SK-N-SH treated with all-trans-retinoic acid at 6 μM for 48 hours (cell line): ENCODE measurements at regions not wholly inside any gene's neighbourhood (a gene's known extent, or its start where the extent isn't known, plus 50 kb on each side); places are given as distances from the start of the nearest gene placed in this dataset.

Experiments
- ATAC-seq: fragments of 200-7000 bp; cut with Tn5 transposase; 3 replicates; pipeline ENCODE4 v1.9.1; 2020; ENCODE audit warnings: mild to moderate bottlenecking, moderate library complexity
- ARNTL ChIP-seq: fragments of 450-650 bp; formaldehyde crosslinking; IDR thresholded peaks from 2 replicates; pipeline ENCODE4 v1.5.0; 2020; ENCODE audit warnings: low read depth, mild to moderate bottlenecking, moderate library complexity, borderline replicate concordance
- BACH2 ChIP-seq: fragments of 250-450 bp; sonication (Bioruptor Pico); IDR thresholded peaks from 2 replicates; pipeline ENCODE4 v1.9.0; 2021; ENCODE audit warnings: mild to moderate bottlenecking, borderline replicate concordance
- CSDC2 ChIP-seq: fragments of 250-450 bp; sonication (Bioruptor Pico); IDR thresholded peaks from 2 replicates; pipeline ENCODE4 v1.5.0; 2020; ENCODE audit warnings: mild to moderate bottlenecking, moderate library complexity
- ESRRG ChIP-seq: fragments of 250-450 bp; sonication (Bioruptor Pico); IDR thresholded peaks from 2 replicates; pipeline ENCODE4 v1.6.1; 2021; ENCODE audit warnings: mild to moderate bottlenecking
- GLIS3 ChIP-seq: fragments of 250-450 bp; sonication (Bioruptor Pico); IDR thresholded peaks from 2 replicates; pipeline ENCODE4 v1.5.0; 2020; ENCODE audit warnings: mild to moderate bottlenecking, moderate library complexity
- ISL1 ChIP-seq: fragments of 250-450 bp; sonication (Bioruptor Pico); IDR thresholded peaks from 2 replicates; pipeline ENCODE4 v2.1.2; 2022; ENCODE audit warnings: mild to moderate bottlenecking, moderate library complexity
- OSR1 ChIP-seq: fragments of 250-450 bp; sonication (Bioruptor Pico); IDR thresholded peaks from 2 replicates; pipeline ENCODE4 v1.8.0; 2022; ENCODE audit warnings: moderate library complexity, mild to moderate bottlenecking, inconsistent platforms
- PPARA ChIP-seq: fragments of 250-450 bp; sonication (Bioruptor Pico); IDR thresholded peaks from 2 replicates; pipeline ENCODE4 v1.5.0; 2020; ENCODE audit warnings: mild to moderate bottlenecking, borderline replicate concordance
- RARB ChIP-seq: fragments of 250-450 bp; sonication (Bioruptor Pico); IDR thresholded peaks from 2 replicates; pipeline ENCODE4 v1.8.0; 2021; ENCODE audit warnings: mild to moderate bottlenecking, moderate library complexity
- SNAI2 ChIP-seq: fragments of 250-450 bp; sonication (Bioruptor Pico); IDR thresholded peaks from 2 replicates; pipeline ENCODE4 v1.5.0; 2020; ENCODE audit warnings: mild to moderate bottlenecking, moderate library complexity
- TCF4 ChIP-seq: fragments of 250-450 bp; sonication (Bioruptor Pico); IDR thresholded peaks from 2 replicates; pipeline ENCODE4 v1.8.0; 2021; ENCODE audit warnings: mild to moderate bottlenecking, moderate library complexity, borderline replicate concordance
- TOX ChIP-seq: fragments of 250-450 bp; sonication (Bioruptor Pico); IDR thresholded peaks from 2 replicates; pipeline ENCODE4 v1.8.0; 2021; ENCODE audit warnings: mild to moderate bottlenecking, moderate library complexity, borderline replicate concordance
- ZC3H10 ChIP-seq: fragments of 250-450 bp; sonication (Bioruptor Pico); IDR thresholded peaks from 2 replicates; pipeline ENCODE4 v1.5.1; 2021; ENCODE audit warnings: mild to moderate bottlenecking, moderate library complexity
- ZFP30 ChIP-seq: fragments of 450-650 bp; formaldehyde crosslinking; IDR thresholded peaks from 2 replicates; pipeline ENCODE4 v1.5.0; 2022; ENCODE audit warnings: mild to moderate bottlenecking, moderate library complexity
- ZNF565 ChIP-seq: fragments of 450-650 bp; formaldehyde crosslinking; conservative IDR thresholded peaks from 2 replicates; pipeline ENCODE4 v1.5.0; 2020; ENCODE audit warnings: low read depth, mild to moderate bottlenecking, moderate library complexity
- ZNF70 ChIP-seq: fragments of 450-650 bp; formaldehyde crosslinking; IDR thresholded peaks from 2 replicates; pipeline ENCODE4 v1.5.0; 2020; ENCODE audit warnings: mild to moderate bottlenecking, moderate library complexity
- ZNF8 ChIP-seq: fragments of 450-650 bp; formaldehyde crosslinking; IDR thresholded peaks from 2 replicates; pipeline ENCODE4 v1.5.0; 2020; ENCODE audit warnings: mild to moderate bottlenecking, moderate library complexity
- TF ChIP-seq, protein P1 (sequence below): fragments of 250-450 bp; sonication (Bioruptor Pico); IDR thresholded peaks from 2 replicates; pipeline ENCODE4 v1.5.0; 2020; ENCODE audit warnings: mild to moderate bottlenecking, moderate library complexity
- TF ChIP-seq, protein P2 (sequence below): fragments of 250-450 bp; sonication (Bioruptor Pico); IDR thresholded peaks from 2 replicates; pipeline ENCODE4 v1.5.1; 2021; ENCODE audit warnings: mild to moderate bottlenecking, moderate library complexity
- TF ChIP-seq, protein P3 (sequence below): fragments of 250-450 bp; sonication (Bioruptor Pico); IDR thresholded peaks from 2 replicates; pipeline ENCODE4 v1.8.0; 2020; ENCODE audit warnings: mild to moderate bottlenecking, moderate library complexity, borderline replicate concordance
- TF ChIP-seq, protein P4 (sequence below): fragments of 250-450 bp; sonication (Bioruptor Pico); IDR thresholded peaks from 2 replicates; pipeline ENCODE4 v1.5.1; 2020; ENCODE audit warnings: low read depth, mild to moderate bottlenecking, moderate library complexity

DNA sequence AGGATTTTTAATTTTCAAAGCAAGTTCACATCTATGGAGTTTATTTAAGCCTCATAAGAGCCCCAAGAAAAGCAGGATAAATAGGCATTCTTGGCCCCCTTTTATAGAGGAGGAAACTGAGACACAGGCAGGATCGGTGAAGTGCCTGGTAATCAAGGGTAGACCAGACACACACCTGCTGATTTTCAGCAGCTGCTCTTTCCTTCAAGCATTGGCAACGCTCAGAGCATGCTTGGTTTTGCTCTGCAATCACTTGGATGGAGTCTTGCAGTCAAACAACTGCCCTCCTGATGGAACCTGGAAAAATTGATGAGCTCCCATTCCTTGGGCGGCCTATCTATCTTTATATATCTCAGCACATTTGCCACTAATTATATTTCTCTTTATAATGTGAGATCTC, 478.9 kb upstream of the CAMK1G start:
- TF ChIP-seq GLIS3 (CRISPR knock-in tag) (no peak), ZNF70 (no peak), ARNTL (CRISPR knock-in tag) (no peak), ISL1 (CRISPR knock-in tag) (no peak), PPARA (CRISPR knock-in tag) (no peak), ZNF8 (no peak), TCF4 (CRISPR knock-in tag) (no peak), ZC3H10 (CRISPR knock-in tag) (no peak), ZNF565 (CRISPR knock-in tag) (no peak)
- TF ChIP-seq, protein P1, sequence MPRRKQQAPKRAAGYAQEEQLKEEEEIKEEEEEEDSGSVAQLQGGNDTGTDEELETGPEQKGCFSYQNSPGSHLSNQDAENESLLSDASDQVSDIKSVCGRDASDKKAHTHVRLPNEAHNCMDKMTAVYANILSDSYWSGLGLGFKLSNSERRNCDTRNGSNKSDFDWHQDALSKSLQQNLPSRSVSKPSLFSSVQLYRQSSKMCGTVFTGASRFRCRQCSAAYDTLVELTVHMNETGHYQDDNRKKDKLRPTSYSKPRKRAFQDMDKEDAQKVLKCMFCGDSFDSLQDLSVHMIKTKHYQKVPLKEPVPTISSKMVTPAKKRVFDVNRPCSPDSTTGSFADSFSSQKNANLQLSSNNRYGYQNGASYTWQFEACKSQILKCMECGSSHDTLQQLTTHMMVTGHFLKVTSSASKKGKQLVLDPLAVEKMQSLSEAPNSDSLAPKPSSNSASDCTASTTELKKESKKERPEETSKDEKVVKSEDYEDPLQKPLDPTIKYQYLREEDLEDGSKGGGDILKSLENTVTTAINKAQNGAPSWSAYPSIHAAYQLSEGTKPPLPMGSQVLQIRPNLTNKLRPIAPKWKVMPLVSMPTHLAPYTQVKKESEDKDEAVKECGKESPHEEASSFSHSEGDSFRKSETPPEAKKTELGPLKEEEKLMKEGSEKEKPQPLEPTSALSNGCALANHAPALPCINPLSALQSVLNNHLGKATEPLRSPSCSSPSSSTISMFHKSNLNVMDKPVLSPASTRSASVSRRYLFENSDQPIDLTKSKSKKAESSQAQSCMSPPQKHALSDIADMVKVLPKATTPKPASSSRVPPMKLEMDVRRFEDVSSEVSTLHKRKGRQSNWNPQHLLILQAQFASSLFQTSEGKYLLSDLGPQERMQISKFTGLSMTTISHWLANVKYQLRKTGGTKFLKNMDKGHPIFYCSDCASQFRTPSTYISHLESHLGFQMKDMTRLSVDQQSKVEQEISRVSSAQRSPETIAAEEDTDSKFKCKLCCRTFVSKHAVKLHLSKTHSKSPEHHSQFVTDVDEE (CRISPR knock-in tag) = no peak
- ATAC-seq = no peak

DNA sequence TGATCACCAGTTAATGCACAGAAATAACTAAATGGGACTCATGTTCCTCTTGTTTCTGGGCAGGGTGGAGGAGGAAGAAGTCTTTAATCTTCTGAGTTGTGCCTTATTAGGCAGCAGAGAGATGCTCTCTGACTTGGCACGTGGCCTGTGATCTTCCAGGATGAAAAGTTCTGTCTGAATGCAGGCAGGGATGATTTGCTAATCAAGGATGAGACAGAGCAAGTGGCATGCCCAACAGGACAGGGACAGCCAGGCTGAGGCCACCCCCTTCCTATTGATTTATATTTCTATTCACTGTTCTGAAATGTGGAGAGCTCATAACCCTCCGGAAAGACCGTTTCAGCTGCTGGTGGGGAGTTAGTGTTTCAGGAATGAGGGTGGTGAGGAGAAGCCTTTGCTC, 477.8 kb upstream of the CAMK1G start:
- ATAC-seq = peak; percentile 58
- TF ChIP-seq, protein P2, sequence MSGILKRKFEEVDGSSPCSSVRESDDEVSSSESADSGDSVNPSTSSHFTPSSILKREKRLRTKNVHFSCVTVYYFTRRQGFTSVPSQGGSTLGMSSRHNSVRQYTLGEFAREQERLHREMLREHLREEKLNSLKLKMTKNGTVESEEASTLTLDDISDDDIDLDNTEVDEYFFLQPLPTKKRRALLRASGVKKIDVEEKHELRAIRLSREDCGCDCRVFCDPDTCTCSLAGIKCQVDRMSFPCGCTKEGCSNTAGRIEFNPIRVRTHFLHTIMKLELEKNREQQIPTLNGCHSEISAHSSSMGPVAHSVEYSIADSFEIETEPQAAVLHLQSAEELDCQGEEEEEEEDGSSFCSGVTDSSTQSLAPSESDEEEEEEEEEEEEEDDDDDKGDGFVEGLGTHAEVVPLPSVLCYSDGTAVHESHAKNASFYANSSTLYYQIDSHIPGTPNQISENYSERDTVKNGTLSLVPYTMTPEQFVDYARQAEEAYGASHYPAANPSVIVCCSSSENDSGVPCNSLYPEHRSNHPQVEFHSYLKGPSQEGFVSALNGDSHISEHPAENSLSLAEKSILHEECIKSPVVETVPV = no peak
- TF ChIP-seq ZNF70 (no peak), CSDC2 (CRISPR knock-in tag) (no peak), GLIS3 (CRISPR knock-in tag) (no peak), ZNF565 (CRISPR knock-in tag) (no peak), ESRRG (no peak), PPARA (CRISPR knock-in tag) (no peak), SNAI2 (CRISPR knock-in tag) (no peak), BACH2 (no peak), RARB (CRISPR knock-in tag) (no peak), TCF4 (CRISPR knock-in tag) (no peak), ZFP30 (CRISPR knock-in tag) (no peak), ZNF8 (no peak), ISL1 (CRISPR knock-in tag) (no peak), OSR1 (no peak), ZC3H10 (CRISPR knock-in tag) (no peak), TOX (CRISPR knock-in tag) (no peak), ARNTL (CRISPR knock-in tag) (no peak)
- TF ChIP-seq, protein P1 (CRISPR knock-in tag) = no peak
- TF ChIP-seq, protein P3, sequence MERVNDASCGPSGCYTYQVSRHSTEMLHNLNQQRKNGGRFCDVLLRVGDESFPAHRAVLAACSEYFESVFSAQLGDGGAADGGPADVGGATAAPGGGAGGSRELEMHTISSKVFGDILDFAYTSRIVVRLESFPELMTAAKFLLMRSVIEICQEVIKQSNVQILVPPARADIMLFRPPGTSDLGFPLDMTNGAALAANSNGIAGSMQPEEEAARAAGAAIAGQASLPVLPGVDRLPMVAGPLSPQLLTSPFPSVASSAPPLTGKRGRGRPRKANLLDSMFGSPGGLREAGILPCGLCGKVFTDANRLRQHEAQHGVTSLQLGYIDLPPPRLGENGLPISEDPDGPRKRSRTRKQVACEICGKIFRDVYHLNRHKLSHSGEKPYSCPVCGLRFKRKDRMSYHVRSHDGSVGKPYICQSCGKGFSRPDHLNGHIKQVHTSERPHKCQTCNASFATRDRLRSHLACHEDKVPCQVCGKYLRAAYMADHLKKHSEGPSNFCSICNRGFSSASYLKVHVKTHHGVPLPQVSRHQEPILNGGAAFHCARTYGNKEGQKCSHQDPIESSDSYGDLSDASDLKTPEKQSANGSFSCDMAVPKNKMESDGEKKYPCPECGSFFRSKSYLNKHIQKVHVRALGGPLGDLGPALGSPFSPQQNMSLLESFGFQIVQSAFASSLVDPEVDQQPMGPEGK = no peak

DNA sequence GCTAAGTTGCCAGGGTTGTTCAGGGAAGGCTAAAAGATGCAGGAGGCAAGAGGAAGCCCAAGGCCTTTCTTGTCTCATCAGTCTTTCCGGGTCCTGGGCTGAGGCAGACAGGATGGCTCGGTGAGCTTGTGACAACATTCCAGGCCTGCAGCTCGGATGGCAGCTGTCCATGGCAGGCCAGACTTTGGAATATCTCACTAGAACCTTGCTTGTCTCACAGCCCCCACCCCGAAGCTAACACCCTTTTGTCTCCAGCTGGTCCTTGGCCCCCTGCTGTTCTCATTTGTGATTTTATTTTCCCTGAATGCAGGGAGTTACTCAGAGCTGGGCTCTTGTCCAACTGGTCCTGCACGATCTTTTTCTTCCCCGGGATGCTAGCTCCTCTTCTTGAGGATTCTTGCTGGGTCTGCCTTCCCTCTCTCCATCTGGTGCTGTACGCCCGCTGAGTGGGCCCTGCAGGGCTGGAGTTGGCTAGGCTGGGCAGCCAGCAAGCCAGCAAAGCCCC, 477.2 kb upstream of the CAMK1G start:
- peak; percentile 86 for ATAC-seq
- TF ChIP-seq, protein P4, sequence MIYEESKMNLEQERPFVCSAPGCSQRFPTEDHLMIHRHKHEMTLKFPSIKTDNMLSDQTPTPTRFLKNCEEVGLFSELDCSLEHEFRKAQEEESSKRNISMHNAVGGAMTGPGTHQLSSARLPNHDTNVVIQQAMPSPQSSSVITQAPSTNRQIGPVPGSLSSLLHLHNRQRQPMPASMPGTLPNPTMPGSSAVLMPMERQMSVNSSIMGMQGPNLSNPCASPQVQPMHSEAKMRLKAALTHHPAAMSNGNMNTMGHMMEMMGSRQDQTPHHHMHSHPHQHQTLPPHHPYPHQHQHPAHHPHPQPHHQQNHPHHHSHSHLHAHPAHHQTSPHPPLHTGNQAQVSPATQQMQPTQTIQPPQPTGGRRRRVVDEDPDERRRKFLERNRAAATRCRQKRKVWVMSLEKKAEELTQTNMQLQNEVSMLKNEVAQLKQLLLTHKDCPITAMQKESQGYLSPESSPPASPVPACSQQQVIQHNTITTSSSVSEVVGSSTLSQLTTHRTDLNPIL (CRISPR knock-in tag) = no peak
- TF ChIP-seq TCF4 (CRISPR knock-in tag) (no peak), SNAI2 (CRISPR knock-in tag) (no peak)
- TF ChIP-seq, protein P3 = peak; percentile 78
